ENCODE measurements at regions not wholly inside any gene's neighbourhood (a gene's known extent, or its start where the extent isn't known, plus 50 kb on each side); places are given as distances from the start of the nearest gene placed in this dataset.

GRCh38 chr13:81319351-81319750 lies 978.4 kb upstream of the SPRY2 start:
- no TSS peak for BruUV-seq (replicated peaks)
- POLR2A ChIA-PET, result no interaction called here
- Histone ChIP-seq H3K4me1 (ENCODE audit: insufficient read depth, low read length, poor library complexity, severe bottlenecking) (no peaks in the 10 kb centered on the region), H3K4me2 (ENCODE audit: low read length) (no peak overlapping the region), H3K9me3 (ENCODE audit: low read length) (no peaks in the 10 kb centered on the region), H3K36me3 (ENCODE audit: insufficient read depth, low read length) (no peaks in the 10 kb centered on the region), H2AFZ (ENCODE audit: low read length) (no peak overlapping the region), H3K27ac (ENCODE audit: low read depth, low read length, poor library complexity, severe bottlenecking) (no peak overlapping the region), H3K79me2 (ENCODE audit: insufficient read depth, low read depth, low read length) (no peaks in the 10 kb centered on the region), H3K9me2 (ENCODE audit: insufficient read depth, low read length) (no peaks in the 10 kb centered on the region), H3K4me3 (ENCODE audit: low read depth, low read length, poor library complexity, severe bottlenecking) (no peak overlapping the region), H4K20me1 (ENCODE audit: insufficient read depth, low read length) (no peaks in the 10 kb centered on the region)
- intact Hi-C loops (cut with micrococcal nuclease; ENCODE audit: unreplicated experiment), result no loop called here
- CTCF ChIA-PET (ENCODE audit: unreplicated experiment), result no interaction called here
- no peak for DNase-seq (ENCODE audit: low spot score)
- no peak for TF ChIP-seq EZH2phosphoT487 (IDR thresholded peaks at IDR 0.05; ENCODE audit: borderline replicate concordance, low read depth, low read length)
- TF ChIP-seq, protein P1, sequence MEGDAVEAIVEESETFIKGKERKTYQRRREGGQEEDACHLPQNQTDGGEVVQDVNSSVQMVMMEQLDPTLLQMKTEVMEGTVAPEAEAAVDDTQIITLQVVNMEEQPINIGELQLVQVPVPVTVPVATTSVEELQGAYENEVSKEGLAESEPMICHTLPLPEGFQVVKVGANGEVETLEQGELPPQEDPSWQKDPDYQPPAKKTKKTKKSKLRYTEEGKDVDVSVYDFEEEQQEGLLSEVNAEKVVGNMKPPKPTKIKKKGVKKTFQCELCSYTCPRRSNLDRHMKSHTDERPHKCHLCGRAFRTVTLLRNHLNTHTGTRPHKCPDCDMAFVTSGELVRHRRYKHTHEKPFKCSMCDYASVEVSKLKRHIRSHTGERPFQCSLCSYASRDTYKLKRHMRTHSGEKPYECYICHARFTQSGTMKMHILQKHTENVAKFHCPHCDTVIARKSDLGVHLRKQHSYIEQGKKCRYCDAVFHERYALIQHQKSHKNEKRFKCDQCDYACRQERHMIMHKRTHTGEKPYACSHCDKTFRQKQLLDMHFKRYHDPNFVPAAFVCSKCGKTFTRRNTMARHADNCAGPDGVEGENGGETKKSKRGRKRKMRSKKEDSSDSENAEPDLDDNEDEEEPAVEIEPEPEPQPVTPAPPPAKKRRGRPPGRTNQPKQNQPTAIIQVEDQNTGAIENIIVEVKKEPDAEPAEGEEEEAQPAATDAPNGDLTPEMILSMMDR (conservative IDR thresholded peaks at IDR 0.05; ENCODE audit: low read length), result no peak

GRCh38 chr13:81318231-81319019 lies 977.5 kb upstream of the SPRY2 start:
- Histone ChIP-seq H3K9me2 (ENCODE audit: insufficient read depth, low read length) (no peaks in the 10 kb centered on the region), H3K9me3 (ENCODE audit: low read length) (no peaks in the 10 kb centered on the region), H3K4me2 (ENCODE audit: low read length) (no peak overlapping the region), H3K79me2 (ENCODE audit: insufficient read depth, low read depth, low read length) (no peaks in the 10 kb centered on the region), H2AFZ (ENCODE audit: low read length) (no peak overlapping the region), H3K36me3 (ENCODE audit: insufficient read depth, low read length) (no peaks in the 10 kb centered on the region), H3K4me3 (ENCODE audit: low read depth, low read length, poor library complexity, severe bottlenecking) (no peak overlapping the region), H4K20me1 (ENCODE audit: insufficient read depth, low read length) (no peaks in the 10 kb centered on the region), H3K4me1 (ENCODE audit: insufficient read depth, low read length, poor library complexity, severe bottlenecking) (no peaks in the 10 kb centered on the region), H3K27ac (ENCODE audit: low read depth, low read length, poor library complexity, severe bottlenecking) (no peak overlapping the region)
- intact Hi-C loops (cut with micrococcal nuclease; ENCODE audit: unreplicated experiment), result no loop called here
- BruUV-seq (replicated peaks), result no TSS peak
- POLR2A ChIA-PET, result no interaction called here
- TF ChIP-seq, protein P1 (conservative IDR thresholded peaks at IDR 0.05; ENCODE audit: low read length), result no peak
- no peak for TF ChIP-seq EZH2phosphoT487 (IDR thresholded peaks at IDR 0.05; ENCODE audit: borderline replicate concordance, low read depth, low read length)
- CTCF ChIA-PET (ENCODE audit: unreplicated experiment), result no interaction called here
- DNase-seq (ENCODE audit: low spot score), result no peak

DNA sequence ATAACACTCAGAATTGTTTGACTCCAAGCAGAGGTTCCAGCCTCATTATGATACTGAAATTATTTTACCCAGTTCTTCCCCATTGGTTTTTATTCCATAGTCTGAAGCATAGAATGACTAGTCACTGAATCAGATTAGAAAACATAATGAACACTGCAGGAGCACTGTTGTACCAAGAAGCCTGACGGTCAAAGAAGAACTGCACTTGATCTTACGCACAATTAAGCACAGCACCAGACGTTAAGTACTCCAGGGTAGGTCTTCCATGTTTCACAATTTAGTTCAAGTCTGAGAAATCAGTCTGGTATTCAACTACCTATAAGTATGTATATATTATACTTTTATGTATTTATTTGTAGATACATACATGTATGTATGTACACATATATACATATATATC lies 973.5 kb upstream of the SPRY2 start:
- BruUV-seq (replicated peaks), result no TSS peak
- no peaks in the 10 kb centered on the region for H3K79me2 ChIP-seq (ENCODE audit: insufficient read depth, low read depth, low read length)
- H2AFZ ChIP-seq (ENCODE audit: low read length), result no peak overlapping the region
- H4K20me1 ChIP-seq (ENCODE audit: insufficient read depth, low read length), result no peaks in the 10 kb centered on the region
- POLR2A ChIA-PET, result no interaction called here
- TF ChIP-seq, protein P1 (conservative IDR thresholded peaks at IDR 0.05; ENCODE audit: low read length), result no peak
- TF ChIP-seq EZH2phosphoT487 (IDR thresholded peaks at IDR 0.05; ENCODE audit: borderline replicate concordance, low read depth, low read length), result no peak
- H3K9me2 ChIP-seq (ENCODE audit: insufficient read depth, low read length), result no peaks in the 10 kb centered on the region
- DNase-seq (ENCODE audit: low spot score), result no peak
- no peaks in the 10 kb centered on the region for H3K9me3 ChIP-seq (ENCODE audit: low read length)
- intact Hi-C loops (cut with micrococcal nuclease; ENCODE audit: unreplicated experiment), result no loop called here
- no peak overlapping the region for H3K27ac ChIP-seq (ENCODE audit: low read depth, low read length, poor library complexity, severe bottlenecking)
- H3K36me3 ChIP-seq (ENCODE audit: insufficient read depth, low read length), result no peaks in the 10 kb centered on the region
- CTCF ChIA-PET (ENCODE audit: unreplicated experiment), result no interaction called here
- no peaks in the 10 kb centered on the region for H3K4me1 ChIP-seq (ENCODE audit: insufficient read depth, low read length, poor library complexity, severe bottlenecking)
- H3K4me3 ChIP-seq (ENCODE audit: low read depth, low read length, poor library complexity, severe bottlenecking), result no peak overlapping the region
- H3K4me2 ChIP-seq (ENCODE audit: low read length), result no peak overlapping the region
